GM12891 (cell line): ENCODE measurements at regions not wholly inside any gene's neighbourhood (a gene's known extent, or its start where the extent isn't known, plus 50 kb on each side); places are given as distances from the start of the nearest gene placed in this dataset.

Experiments
- PAX5 ChIP-seq: IDR thresholded peaks from 2 replicates; pipeline ENCODE4 v1.6.1; 2011; ENCODE audit warnings: low read length, moderate library complexity, mild to moderate bottlenecking; ENCODE audit not compliant: insufficient read depth, severe bottlenecking
- POLR2A ChIP-seq: IDR thresholded peaks from 2 replicates; pipeline ENCODE4 v1.6.1; 2011; ENCODE audit warnings: low read depth, low read length, control low read depth
- POLR2AphosphoS5 ChIP-seq: IDR thresholded peaks from 2 replicates; pipeline ENCODE4 v1.6.1; 2011; ENCODE audit warnings: low read depth, low read length, control low read depth
- POU2F2 ChIP-seq: IDR thresholded peaks from 2 replicates; pipeline ENCODE4 v1.6.1; 2011; ENCODE audit warnings: low read depth, mild to moderate bottlenecking, control low read depth, low read length, moderate library complexity
- SPI1 ChIP-seq: IDR thresholded peaks from 2 replicates; pipeline ENCODE4 v1.6.1; 2011; ENCODE audit warnings: low read depth, low read length, control low read depth
- TAF1 ChIP-seq: IDR thresholded peaks from 2 replicates; pipeline ENCODE4 v1.6.1; 2011; ENCODE audit warnings: low read depth, low read length, control low read depth

DNA sequence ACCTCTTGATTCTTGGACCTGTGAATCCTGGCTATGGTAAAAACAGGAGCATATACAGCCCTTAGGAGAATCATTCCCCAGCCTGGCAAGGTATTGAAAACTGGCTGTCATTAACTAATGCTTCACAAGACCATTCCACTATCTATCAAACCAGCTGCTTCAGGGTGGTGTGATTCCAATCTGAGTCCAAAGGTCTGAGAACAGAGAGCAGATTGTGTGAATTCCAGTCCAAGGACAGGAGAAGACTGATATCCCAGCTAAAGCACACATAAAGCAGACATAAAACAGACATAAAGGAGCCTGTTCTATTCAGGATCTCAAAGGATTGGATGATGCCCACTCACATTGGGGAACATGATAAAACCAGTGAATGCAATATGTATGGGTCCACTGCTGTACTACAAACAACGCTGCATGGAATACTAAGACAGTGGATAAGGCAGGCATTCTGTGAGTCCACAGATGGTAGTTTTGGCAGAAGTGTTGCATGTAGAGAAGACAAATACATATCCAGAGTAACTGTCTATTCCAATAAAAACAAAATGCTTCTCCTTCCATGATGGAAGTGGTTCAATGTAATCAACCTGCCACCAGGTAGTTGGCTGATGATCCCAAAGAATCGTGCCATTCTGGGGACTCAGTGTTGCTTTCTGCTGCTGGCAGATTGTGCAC, 363.9 kb downstream of the KCNJ3 start:
- TF ChIP-seq POLR2AphosphoS5 (no peak), POLR2A (no peak), TAF1 (no peak), SPI1 (no peak), POU2F2 (no peak), PAX5 (no peak)
